ENCODE measurements at regions not wholly inside any gene's neighbourhood (a gene's known extent, or its start where the extent isn't known, plus 50 kb on each side); places are given as distances from the start of the nearest gene placed in this dataset.

DNA sequence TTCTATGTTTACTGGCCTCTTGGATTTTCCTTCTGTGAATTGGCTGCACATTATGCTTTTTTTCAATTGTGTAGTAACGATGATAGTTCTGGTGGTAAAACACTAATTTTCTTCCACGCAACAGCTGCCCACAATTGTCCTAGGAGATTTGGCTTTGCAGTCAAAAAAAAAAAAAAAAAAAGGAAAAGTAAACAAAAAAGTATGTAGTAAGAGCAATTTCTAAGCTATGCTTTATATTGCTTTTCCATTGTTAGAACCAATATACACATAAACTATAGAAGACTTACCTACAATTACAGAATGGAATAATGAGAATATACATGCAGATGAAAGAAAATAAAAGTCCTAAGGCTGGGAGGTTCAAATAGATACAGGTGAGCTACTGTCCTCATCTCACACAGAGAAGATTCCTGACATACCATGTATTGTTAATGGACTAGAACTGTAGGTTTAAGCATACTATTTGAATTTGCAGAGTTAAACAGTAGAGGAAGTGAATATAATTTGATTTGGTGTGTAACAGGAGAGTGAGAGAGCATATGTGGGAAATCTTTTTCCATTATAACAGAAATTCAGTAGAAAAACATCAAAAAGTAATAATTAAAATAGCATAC is 976.2 kb downstream of the RAB28 start:
- DNase-seq (ENCODE audit: low spot score): no peak
- WGBS: 75% methylated on average over 2 of the region's 2 CpGs
- H3K27ac ChIP-seq (ENCODE audit: low read depth in 1 of 2, low read length in 2 of 2): no peak overlapping the region
- H3K9ac ChIP-seq (ENCODE audit: low read depth in 1 of 2, low read length in 2 of 2): no peak overlapping the region
- peaks cover 0 to 4% (median 0%) of the 10 kb centered on the region in 4 donors for H3K27me3 ChIP-seq (ENCODE audit: control insufficient read depth in 4 of 4, insufficient read depth in 4 of 4, low read length in 3 of 4)
- H3K4me1 ChIP-seq (ENCODE audit: control insufficient read depth in 4 of 4, insufficient read depth in 4 of 4, low read length in 3 of 4): no peaks in the 10 kb centered on the region
- H3K4me3 ChIP-seq (ENCODE audit: low read depth in 1 of 3, low read length in 3 of 3): no peak overlapping the region
- no peaks in the 10 kb centered on the region for H3K9me3 ChIP-seq (ENCODE audit: control insufficient read depth in 4 of 4, low read length in 3 of 4)
- no peaks in the 10 kb centered on the region for H3K36me3 ChIP-seq (ENCODE audit: control insufficient read depth in 4 of 4, insufficient read depth in 3 of 4, low read depth in 1 of 4, low read length in 3 of 4)
- TF ChIP-seq HNF4A (conservative IDR thresholded peaks at IDR 0.05) (no peak), HNF4G (IDR thresholded peaks at IDR 0.05) (no peak), EGR1 (IDR thresholded peaks at IDR 0.05; ENCODE audit: low read depth in 2 of 2) (no peak), SP1 (IDR thresholded peaks at IDR 0.05) (no peak), FOXA2 (IDR thresholded peaks at IDR 0.05) (no peak)
- TF ChIP-seq, protein P1, sequence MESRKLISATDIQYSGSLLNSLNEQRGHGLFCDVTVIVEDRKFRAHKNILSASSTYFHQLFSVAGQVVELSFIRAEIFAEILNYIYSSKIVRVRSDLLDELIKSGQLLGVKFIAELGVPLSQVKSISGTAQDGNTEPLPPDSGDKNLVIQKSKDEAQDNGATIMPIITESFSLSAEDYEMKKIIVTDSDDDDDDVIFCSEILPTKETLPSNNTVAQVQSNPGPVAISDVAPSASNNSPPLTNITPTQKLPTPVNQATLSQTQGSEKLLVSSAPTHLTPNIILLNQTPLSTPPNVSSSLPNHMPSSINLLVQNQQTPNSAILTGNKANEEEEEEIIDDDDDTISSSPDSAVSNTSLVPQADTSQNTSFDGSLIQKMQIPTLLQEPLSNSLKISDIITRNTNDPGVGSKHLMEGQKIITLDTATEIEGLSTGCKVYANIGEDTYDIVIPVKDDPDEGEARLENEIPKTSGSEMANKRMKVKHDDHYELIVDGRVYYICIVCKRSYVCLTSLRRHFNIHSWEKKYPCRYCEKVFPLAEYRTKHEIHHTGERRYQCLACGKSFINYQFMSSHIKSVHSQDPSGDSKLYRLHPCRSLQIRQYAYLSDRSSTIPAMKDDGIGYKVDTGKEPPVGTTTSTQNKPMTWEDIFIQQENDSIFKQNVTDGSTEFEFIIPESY (IDR thresholded peaks at IDR 0.05): no peak
- TF ChIP-seq, protein P2, sequence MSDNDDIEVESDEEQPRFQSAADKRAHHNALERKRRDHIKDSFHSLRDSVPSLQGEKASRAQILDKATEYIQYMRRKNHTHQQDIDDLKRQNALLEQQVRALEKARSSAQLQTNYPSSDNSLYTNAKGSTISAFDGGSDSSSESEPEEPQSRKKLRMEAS (IDR thresholded peaks at IDR 0.05): no peak

GRCh38 chr4:12500409-12500808 is 983.7 kb downstream of the RAB28 start:
- no peaks in the 10 kb centered on the region for H3K36me3 ChIP-seq (ENCODE audit: control insufficient read depth in 4 of 4, insufficient read depth in 3 of 4, low read depth in 1 of 4, low read length in 3 of 4)
- no peak overlapping the region for H3K27ac ChIP-seq (ENCODE audit: low read depth in 1 of 2, low read length in 2 of 2)
- H3K4me3 ChIP-seq (ENCODE audit: low read depth in 1 of 3, low read length in 3 of 3): no peak overlapping the region
- TF ChIP-seq, protein P3, sequence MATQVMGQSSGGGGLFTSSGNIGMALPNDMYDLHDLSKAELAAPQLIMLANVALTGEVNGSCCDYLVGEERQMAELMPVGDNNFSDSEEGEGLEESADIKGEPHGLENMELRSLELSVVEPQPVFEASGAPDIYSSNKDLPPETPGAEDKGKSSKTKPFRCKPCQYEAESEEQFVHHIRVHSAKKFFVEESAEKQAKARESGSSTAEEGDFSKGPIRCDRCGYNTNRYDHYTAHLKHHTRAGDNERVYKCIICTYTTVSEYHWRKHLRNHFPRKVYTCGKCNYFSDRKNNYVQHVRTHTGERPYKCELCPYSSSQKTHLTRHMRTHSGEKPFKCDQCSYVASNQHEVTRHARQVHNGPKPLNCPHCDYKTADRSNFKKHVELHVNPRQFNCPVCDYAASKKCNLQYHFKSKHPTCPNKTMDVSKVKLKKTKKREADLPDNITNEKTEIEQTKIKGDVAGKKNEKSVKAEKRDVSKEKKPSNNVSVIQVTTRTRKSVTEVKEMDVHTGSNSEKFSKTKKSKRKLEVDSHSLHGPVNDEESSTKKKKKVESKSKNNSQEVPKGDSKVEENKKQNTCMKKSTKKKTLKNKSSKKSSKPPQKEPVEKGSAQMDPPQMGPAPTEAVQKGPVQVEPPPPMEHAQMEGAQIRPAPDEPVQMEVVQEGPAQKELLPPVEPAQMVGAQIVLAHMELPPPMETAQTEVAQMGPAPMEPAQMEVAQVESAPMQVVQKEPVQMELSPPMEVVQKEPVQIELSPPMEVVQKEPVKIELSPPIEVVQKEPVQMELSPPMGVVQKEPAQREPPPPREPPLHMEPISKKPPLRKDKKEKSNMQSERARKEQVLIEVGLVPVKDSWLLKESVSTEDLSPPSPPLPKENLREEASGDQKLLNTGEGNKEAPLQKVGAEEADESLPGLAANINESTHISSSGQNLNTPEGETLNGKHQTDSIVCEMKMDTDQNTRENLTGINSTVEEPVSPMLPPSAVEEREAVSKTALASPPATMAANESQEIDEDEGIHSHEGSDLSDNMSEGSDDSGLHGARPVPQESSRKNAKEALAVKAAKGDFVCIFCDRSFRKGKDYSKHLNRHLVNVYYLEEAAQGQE (IDR thresholded peaks at IDR 0.05): no peak
- TF ChIP-seq GABPA (IDR thresholded peaks at IDR 0.05 in 1 of 2, conservative IDR thresholded peaks at IDR 0.05 in 1 of 2) (no peak), SP1 (IDR thresholded peaks at IDR 0.05) (no peak)
- peaks cover 0 to 3% (median 0%) of the 10 kb centered on the region in 4 donors for H3K9me3 ChIP-seq (ENCODE audit: control insufficient read depth in 4 of 4, low read length in 3 of 4)
- H3K4me1 ChIP-seq (ENCODE audit: control insufficient read depth in 4 of 4, insufficient read depth in 4 of 4, low read length in 3 of 4): no peaks in the 10 kb centered on the region
- H3K9ac ChIP-seq (ENCODE audit: low read depth in 1 of 2, low read length in 2 of 2): no peak overlapping the region
- no peak for DNase-seq (ENCODE audit: low spot score)
- no peaks in the 10 kb centered on the region for H3K27me3 ChIP-seq (ENCODE audit: control insufficient read depth in 4 of 4, insufficient read depth in 4 of 4, low read length in 3 of 4)

- Histone ChIP-seq H3K9me3 (ENCODE audit: control insufficient read depth in 4 of 4, low read length in 3 of 4) (peaks cover 0 to 3% (median 0%) of the 10 kb centered on the region in 4 donors), H3K27ac (ENCODE audit: low read depth in 1 of 2, low read length in 2 of 2) (no peak overlapping the region), H3K9ac (ENCODE audit: low read depth in 1 of 2, low read length in 2 of 2) (no peak overlapping the region), H3K27me3 (ENCODE audit: control insufficient read depth in 4 of 4, insufficient read depth in 4 of 4, low read length in 3 of 4) (no peaks in the 10 kb centered on the region), H3K4me3 (ENCODE audit: low read depth in 1 of 3, low read length in 3 of 3) (no peak overlapping the region), H3K4me1 (ENCODE audit: control insufficient read depth in 4 of 4, insufficient read depth in 4 of 4, low read length in 3 of 4) (no peaks in the 10 kb centered on the region), H3K36me3 (ENCODE audit: control insufficient read depth in 4 of 4, insufficient read depth in 3 of 4, low read depth in 1 of 4, low read length in 3 of 4) (no peaks in the 10 kb centered on the region)
- DNase-seq (ENCODE audit: low spot score): no peak
- WGBS: 14% methylated on average over 2 of the region's 2 CpGs
- TF ChIP-seq RXRA (IDR thresholded peaks at IDR 0.05): no peak
- no peak for TF ChIP-seq NR2F2 (IDR thresholded peaks at IDR 0.05)
- no peak for TF ChIP-seq YY1 (IDR thresholded peaks at IDR 0.05)
- TF ChIP-seq SP1 (IDR thresholded peaks at IDR 0.05): no peak
- TF ChIP-seq RAD21 (IDR thresholded peaks at IDR 0.05): no peak
- TF ChIP-seq CTCF (IDR thresholded peaks at IDR 0.05; ENCODE audit: low read depth, low read length, missing input control): no peak
- TF ChIP-seq, protein P2 (IDR thresholded peaks at IDR 0.05): no peak
- no peak for TF ChIP-seq FOXA1 (IDR thresholded peaks at IDR 0.05)
- TF ChIP-seq TAF1 (conservative IDR thresholded peaks at IDR 0.05): no peak
- TF ChIP-seq, protein P3 (IDR thresholded peaks at IDR 0.05): no peak
Observed at GRCh38 chr4:12499693-12500092, 984.4 kb downstream of the RAB28 start.
